Retinal pigment epithelial cell (primary cell): ENCODE measurements at regions not wholly inside any gene's neighbourhood (a gene's known extent, or its start where the extent isn't known, plus 50 kb on each side); places are given as distances from the start of the nearest gene placed in this dataset.

Experiments
- DNase-seq: peaks from one replicate; pipeline ENCODE4 v3.0.0-alpha.2; 2010; ENCODE audit warnings: low read depth
- H3K4me3 ChIP-seq: 2 replicates; pipeline ENCODE4 v1.5.1; 2011; ENCODE audit warnings: mild to moderate bottlenecking, low read length, control low read depth, moderate library complexity
- CTCF ChIP-seq: conservative IDR thresholded peaks from 2 replicates; pipeline ENCODE4 v1.5.1; 2011; ENCODE audit warnings: low read depth, low read length, control low read depth, inconsistent platforms

- DNase-seq = no peak
- TF ChIP-seq CTCF = no peak
- no peak overlapping the region for H3K4me3 ChIP-seq
These were observed 63.4 kb upstream of the SLC6A6 start for GRCh38 chr3:14338898-14339458.

- DNase-seq = no peak
- no peak for TF ChIP-seq CTCF
- H3K4me3 ChIP-seq = no peak overlapping the region
These were observed 61.3 kb upstream of the SLC6A6 start for GRCh38 chr3:14340960-14341708.

- TF ChIP-seq CTCF = no peak
- no peak overlapping the region for H3K4me3 ChIP-seq
- DNase-seq = no peak
These were observed 58.9 kb upstream of the SLC6A6 start for GRCh38 chr3:14343338-14344112.

DNA sequence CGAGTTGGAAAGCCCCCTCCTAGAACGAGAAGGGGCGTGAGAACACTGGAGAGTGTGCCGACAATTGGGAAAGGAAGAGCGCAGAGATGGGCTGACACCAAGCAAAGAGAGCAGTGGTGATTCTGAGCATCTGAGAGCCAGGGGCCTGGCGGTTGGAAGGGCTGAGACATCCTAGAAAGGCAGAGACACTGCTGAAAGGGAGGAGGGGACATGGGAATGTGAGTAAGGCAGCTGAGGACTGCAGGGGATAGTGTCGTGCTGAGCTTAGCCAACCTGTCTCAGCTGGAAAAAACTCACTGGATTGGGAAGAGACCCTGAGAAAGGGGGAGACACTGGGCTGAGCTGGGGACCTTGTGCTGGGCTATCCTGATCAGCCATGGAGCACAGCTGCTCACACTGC is 58.1 kb upstream of the SLC6A6 start:
- no peak overlapping the region for H3K4me3 ChIP-seq
- DNase-seq = no peak
- TF ChIP-seq CTCF = no peak

GRCh38 chr3:14345496-14346150 is 56.8 kb upstream of the SLC6A6 start:
- no peak for TF ChIP-seq CTCF
- no peak for DNase-seq

DNA sequence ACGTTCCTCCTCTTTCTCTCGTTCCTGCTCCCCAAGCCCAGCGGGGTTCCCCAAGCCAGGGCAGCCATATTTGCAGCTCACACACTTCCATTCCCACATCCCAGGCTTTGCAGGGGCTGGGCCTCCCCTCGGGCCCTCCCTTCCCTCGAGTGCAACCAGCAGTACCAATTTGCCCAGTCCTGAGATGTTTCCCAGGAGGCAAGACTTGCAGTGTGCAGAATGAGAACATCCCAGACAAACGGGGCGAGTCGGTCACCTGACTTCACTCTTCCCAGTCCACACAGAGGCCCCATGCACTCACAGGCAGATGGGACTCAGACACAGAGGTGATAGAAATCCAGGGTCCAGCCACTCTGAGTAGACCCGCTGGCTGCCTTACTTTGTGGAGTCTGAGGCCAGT is 56.2 kb upstream of the SLC6A6 start:
- no peak overlapping the region for H3K4me3 ChIP-seq
- DNase-seq = no peak
- no peak for TF ChIP-seq CTCF

More at GRCh38 chr3:14345496-14346150, 56.8 kb upstream of the SLC6A6 start:
- H3K4me3 ChIP-seq = no peak overlapping the region
